Glutamatergic neuron (in vitro differentiated cells): ENCODE measurements at regions not wholly inside any gene's neighbourhood (a gene's known extent, or its start where the extent isn't known, plus 50 kb on each side); places are given as distances from the start of the nearest gene placed in this dataset.

Experiments
- DNase-seq: peaks from one replicate; pipeline ENCODE4 v3.0.0; 2022
- H3K27ac Mint-ChIP-seq: one replicate; pipeline ENCODE4 v1.8.0; 2020; ENCODE audit warnings: mild to moderate bottlenecking, mixed read lengths, inconsistent platforms; ENCODE audit not compliant: unreplicated experiment
- H3K27me3 Mint-ChIP-seq: one replicate; pipeline ENCODE4 v1.8.0; 2020; ENCODE audit warnings: mild to moderate bottlenecking, moderate library complexity, mixed read lengths, inconsistent platforms; ENCODE audit not compliant: unreplicated experiment
- H3K36me3 Mint-ChIP-seq: one replicate; pipeline ENCODE4 v1.8.0; 2020; ENCODE audit warnings: mild to moderate bottlenecking, mixed read lengths, inconsistent platforms; ENCODE audit not compliant: unreplicated experiment
- H3K4me1 Mint-ChIP-seq: one replicate; pipeline ENCODE4 v1.8.0; 2020; ENCODE audit warnings: mild to moderate bottlenecking, low read depth, mixed read lengths, inconsistent platforms; ENCODE audit not compliant: unreplicated experiment
- H3K4me3 Mint-ChIP-seq: one replicate; pipeline ENCODE4 v1.8.0; 2020; ENCODE audit warnings: mild to moderate bottlenecking, mixed read lengths, inconsistent platforms; ENCODE audit not compliant: unreplicated experiment
- H3K9me3 Mint-ChIP-seq: one replicate; pipeline ENCODE4 v1.8.0; 2020; ENCODE audit warnings: mild to moderate bottlenecking, moderate library complexity, mixed read lengths, inconsistent platforms; ENCODE audit not compliant: unreplicated experiment
- TF ChIP-seq, protein P1 (sequence below): fragments of 200-600 bp; sonication (generic); IDR thresholded peaks from one replicate; pipeline ENCODE4 v1.5.0; 2021; ENCODE audit not compliant: partially characterized antibody, unreplicated experiment

DNA sequence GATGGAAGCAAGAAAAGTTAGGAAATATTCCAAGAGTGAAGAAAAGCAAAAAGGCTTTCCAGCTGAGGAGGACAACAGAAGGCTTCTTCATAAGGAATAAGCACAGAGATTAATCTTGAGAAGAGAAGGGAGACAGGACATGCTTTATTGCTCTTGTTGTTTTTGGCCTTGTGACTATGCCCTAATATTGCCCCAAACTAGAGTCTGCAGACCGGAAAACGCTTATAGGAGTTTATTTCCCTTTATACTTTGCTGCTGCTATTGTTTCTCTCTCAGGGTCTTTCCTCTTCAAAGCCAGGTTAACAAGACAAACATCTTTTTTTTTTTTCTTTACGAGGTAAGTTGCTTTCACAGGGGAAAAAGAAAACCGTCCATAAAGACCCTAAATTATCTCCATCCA is 991.4 kb downstream of the ADGRL2 start:
- H3K36me3 Mint-ChIP-seq = no peaks in the 10 kb centered on the region
- H3K4me3 Mint-ChIP-seq = no peak overlapping the region
- peaks cover 4% of the 10 kb centered on the region for H3K9me3 Mint-ChIP-seq
- DNase-seq = no peak
- no peaks in the 10 kb centered on the region for H3K4me1 Mint-ChIP-seq
- no peak overlapping the region for H3K27ac Mint-ChIP-seq
- TF ChIP-seq, protein P1, sequence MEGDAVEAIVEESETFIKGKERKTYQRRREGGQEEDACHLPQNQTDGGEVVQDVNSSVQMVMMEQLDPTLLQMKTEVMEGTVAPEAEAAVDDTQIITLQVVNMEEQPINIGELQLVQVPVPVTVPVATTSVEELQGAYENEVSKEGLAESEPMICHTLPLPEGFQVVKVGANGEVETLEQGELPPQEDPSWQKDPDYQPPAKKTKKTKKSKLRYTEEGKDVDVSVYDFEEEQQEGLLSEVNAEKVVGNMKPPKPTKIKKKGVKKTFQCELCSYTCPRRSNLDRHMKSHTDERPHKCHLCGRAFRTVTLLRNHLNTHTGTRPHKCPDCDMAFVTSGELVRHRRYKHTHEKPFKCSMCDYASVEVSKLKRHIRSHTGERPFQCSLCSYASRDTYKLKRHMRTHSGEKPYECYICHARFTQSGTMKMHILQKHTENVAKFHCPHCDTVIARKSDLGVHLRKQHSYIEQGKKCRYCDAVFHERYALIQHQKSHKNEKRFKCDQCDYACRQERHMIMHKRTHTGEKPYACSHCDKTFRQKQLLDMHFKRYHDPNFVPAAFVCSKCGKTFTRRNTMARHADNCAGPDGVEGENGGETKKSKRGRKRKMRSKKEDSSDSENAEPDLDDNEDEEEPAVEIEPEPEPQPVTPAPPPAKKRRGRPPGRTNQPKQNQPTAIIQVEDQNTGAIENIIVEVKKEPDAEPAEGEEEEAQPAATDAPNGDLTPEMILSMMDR = no peak
- H3K27me3 Mint-ChIP-seq = no peaks in the 10 kb centered on the region

DNA sequence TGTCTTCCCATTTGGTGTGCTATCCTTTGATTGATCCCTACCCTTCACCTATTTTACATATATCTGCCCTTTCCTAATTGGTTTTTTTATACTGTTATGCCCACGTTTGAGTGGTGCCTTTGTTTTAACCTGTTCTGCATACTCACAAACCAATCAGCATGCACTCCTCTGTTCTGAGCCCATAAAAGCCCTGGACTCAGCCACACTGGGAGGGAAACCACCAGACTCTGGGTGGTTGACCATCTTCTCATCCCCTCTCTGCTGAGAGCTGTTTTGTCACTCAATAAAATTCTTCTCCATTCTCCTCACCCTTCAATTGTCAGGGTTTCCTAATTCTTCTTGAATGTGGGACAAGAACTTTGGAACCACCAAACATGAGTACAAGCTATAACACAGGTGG is 989.8 kb downstream of the ADGRL2 start:
- Mint-ChIP-seq H3K36me3 (no peaks in the 10 kb centered on the region), H3K4me3 (no peak overlapping the region), H3K27me3 (no peaks in the 10 kb centered on the region), H3K4me1 (peaks cover 2% of the 10 kb centered on the region), H3K27ac (no peak overlapping the region), H3K9me3 (peaks cover 4% of the 10 kb centered on the region)
- TF ChIP-seq, protein P1 = no peak
- no peak for DNase-seq

DNA sequence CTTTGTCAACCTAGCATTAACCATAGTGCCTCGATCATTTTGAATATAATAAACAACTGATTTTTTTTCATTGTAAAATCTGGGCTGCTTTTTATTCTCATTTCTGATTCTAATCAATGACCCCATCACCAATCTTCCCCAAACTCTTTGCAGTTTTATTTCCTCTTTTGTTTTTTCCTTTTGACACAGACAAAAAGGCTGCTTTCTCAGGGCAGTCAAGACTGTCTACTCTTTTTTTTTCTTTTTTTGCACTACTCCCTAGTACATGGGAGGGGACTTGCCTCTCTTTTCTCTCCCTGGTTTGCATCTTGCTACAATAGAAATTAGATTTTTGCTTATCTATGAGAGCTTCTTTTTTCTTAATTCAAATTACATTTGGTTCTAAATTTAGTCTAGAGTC is 987.9 kb downstream of the ADGRL2 start:
- H3K36me3 Mint-ChIP-seq = no peaks in the 10 kb centered on the region
- H3K4me3 Mint-ChIP-seq = no peak overlapping the region
- peaks cover 2% of the 10 kb centered on the region for H3K4me1 Mint-ChIP-seq
- H3K27ac Mint-ChIP-seq = no peak overlapping the region
- peaks cover 2% of the 10 kb centered on the region for H3K9me3 Mint-ChIP-seq
- no peaks in the 10 kb centered on the region for H3K27me3 Mint-ChIP-seq
- no peak for DNase-seq
- TF ChIP-seq, protein P1 = no peak

DNA sequence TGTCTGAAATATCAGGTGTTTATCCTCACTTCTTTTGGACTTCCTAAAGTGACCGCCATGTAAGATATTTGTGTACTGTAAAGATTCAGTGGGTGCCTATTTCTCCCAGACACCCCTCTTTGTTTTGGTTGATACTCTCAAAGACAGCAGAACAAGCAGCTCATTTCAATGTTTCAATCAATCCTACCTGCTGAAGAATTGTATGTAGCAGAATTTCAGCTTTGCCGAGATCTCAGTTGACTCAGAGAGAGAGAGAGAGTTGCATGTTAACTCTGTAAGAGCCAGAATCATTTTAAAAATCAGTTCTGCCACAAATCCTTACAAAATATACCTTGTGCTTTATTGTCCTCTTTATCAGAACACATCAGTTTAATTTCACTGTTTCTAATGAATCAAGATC is 987.3 kb downstream of the ADGRL2 start:
- no peak for DNase-seq
- Mint-ChIP-seq H3K9me3 (peaks cover 4% of the 10 kb centered on the region), H3K27ac (no peak overlapping the region), H3K27me3 (no peaks in the 10 kb centered on the region), H3K4me3 (no peak overlapping the region), H3K4me1 (peaks cover 2% of the 10 kb centered on the region), H3K36me3 (no peaks in the 10 kb centered on the region)
- TF ChIP-seq, protein P1 = no peak

DNA sequence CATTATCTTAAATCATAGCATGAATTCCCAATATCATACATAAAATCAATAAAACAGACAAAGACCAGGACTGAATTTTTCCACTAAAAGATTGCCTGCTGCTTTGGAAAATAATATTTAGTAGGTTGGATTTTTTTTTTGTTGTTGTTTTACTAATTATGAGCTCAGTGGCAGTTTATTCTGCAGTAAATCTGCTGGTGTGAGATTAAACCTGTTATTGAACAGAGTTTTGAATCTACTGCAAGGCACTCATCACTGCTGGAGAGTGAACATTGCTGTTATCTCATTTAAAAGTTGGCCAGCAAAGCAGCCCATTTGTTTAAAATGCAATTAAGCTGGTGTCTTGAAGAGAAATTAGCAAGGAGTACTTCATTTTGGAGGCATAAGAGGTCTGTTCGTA is 986.1 kb downstream of the ADGRL2 start:
- peaks cover 4% of the 10 kb centered on the region for H3K36me3 Mint-ChIP-seq
- DNase-seq = no peak
- peaks cover 2% of the 10 kb centered on the region for H3K4me1 Mint-ChIP-seq
- no peak overlapping the region for H3K27ac Mint-ChIP-seq
- H3K27me3 Mint-ChIP-seq = no peaks in the 10 kb centered on the region
- H3K4me3 Mint-ChIP-seq = no peak overlapping the region
- TF ChIP-seq, protein P1 = no peak
- peaks cover 5% of the 10 kb centered on the region for H3K9me3 Mint-ChIP-seq
